ENCODE measurements at regions not wholly inside any gene's neighbourhood (a gene's known extent, or its start where the extent isn't known, plus 50 kb on each side); places are given as distances from the start of the nearest gene placed in this dataset.

- TF ChIP-seq ZNF462 (CRISPR knock-in tag; IDR thresholded peaks at IDR 0.05) (no peak), NANOG (IDR thresholded peaks at IDR 0.05; ENCODE audit: borderline replicate concordance) (no peak), ZNF331 (CRISPR knock-in tag; IDR thresholded peaks at IDR 0.05; ENCODE audit: low read depth) (no peak), CREB1 (CRISPR knock-in tag; IDR thresholded peaks at IDR 0.05; ENCODE audit: low read depth) (no peak), EZH2 (IDR thresholded peaks at IDR 0.05; ENCODE audit: low read depth, unreplicated experiment) (no peak)
Measured at GRCh38 chr7:97513326-97513725, 218.6 kb upstream of the TAC1 start (continued).

- no peak for DNase-seq (ENCODE audit: low spot score)
- H3K27ac Mint-ChIP-seq = no peak overlapping the region
- Histone ChIP-seq H4K20me1 (replicated peaks; ENCODE audit: insufficient read depth) (no peaks in the 10 kb centered on the region), H3K27ac (ENCODE audit: low read depth) (no peak overlapping the region), H3F3A (replicated peaks; ENCODE audit: low read depth) (no peaks in the 10 kb centered on the region), H3K9me2 (ENCODE audit: insufficient read depth) (no peaks in the 10 kb centered on the region), H3K79me2 (replicated peaks; ENCODE audit: insufficient read depth) (no peaks in the 10 kb centered on the region), H3K36me3 (ENCODE audit: insufficient read depth) (no peaks in the 10 kb centered on the region), H3K4me2 (no peak overlapping the region), H3K4me1 (ENCODE audit: insufficient read depth) (no peaks in the 10 kb centered on the region), H3K27me3 (ENCODE audit: insufficient read depth) (no peaks in the 10 kb centered on the region), H2AFZ (no peak overlapping the region), H3K4me3 (no peak overlapping the region)
- H3K36me3 Mint-ChIP-seq (ENCODE audit: low read depth) = no peaks in the 10 kb centered on the region; the same call in 2 of the 3 replicates
- H3K4me1 Mint-ChIP-seq = no peaks in the 10 kb centered on the region
- H3K4me3 Mint-ChIP-seq = no peak overlapping the region
- H3K27me3 Mint-ChIP-seq (ENCODE audit: insufficient read depth, low read depth, poor library complexity) = peaks cover 4% of the 10 kb centered on the region
- H3K9me3 Mint-ChIP-seq = peaks cover 13% of the 10 kb centered on the region
- ATAC-seq = no peak
- no peak for TF ChIP-seq ETS1 (IDR thresholded peaks at IDR 0.05)
- no peak for TF ChIP-seq CREB1 (CRISPR knock-in tag; IDR thresholded peaks at IDR 0.05; ENCODE audit: low read depth)
- TF ChIP-seq EZH2phosphoT487 (IDR thresholded peaks at IDR 0.05; ENCODE audit: unreplicated experiment) = no peak
- TF ChIP-seq JUNB (IDR thresholded peaks at IDR 0.05; ENCODE audit: unreplicated experiment) = no peak
- TF ChIP-seq ZNF331 (CRISPR knock-in tag; IDR thresholded peaks at IDR 0.05; ENCODE audit: low read depth) = no peak
- TF ChIP-seq ZNF114 (CRISPR knock-in tag; IDR thresholded peaks at IDR 0.05) = no peak
- TF ChIP-seq ZNF462 (CRISPR knock-in tag; IDR thresholded peaks at IDR 0.05) = no peak
- TF ChIP-seq STAT1 (IDR thresholded peaks at IDR 0.05; ENCODE audit: unreplicated experiment) = no peak
Measured at GRCh38 chr7:97541188-97541587, 190.7 kb upstream of the TAC1 start.

Measured in GM23338 (cell line).